ENCODE measurements at regions not wholly inside any gene's neighbourhood (a gene's known extent, or its start where the extent isn't known, plus 50 kb on each side); places are given as distances from the start of the nearest gene placed in this dataset.

DNA sequence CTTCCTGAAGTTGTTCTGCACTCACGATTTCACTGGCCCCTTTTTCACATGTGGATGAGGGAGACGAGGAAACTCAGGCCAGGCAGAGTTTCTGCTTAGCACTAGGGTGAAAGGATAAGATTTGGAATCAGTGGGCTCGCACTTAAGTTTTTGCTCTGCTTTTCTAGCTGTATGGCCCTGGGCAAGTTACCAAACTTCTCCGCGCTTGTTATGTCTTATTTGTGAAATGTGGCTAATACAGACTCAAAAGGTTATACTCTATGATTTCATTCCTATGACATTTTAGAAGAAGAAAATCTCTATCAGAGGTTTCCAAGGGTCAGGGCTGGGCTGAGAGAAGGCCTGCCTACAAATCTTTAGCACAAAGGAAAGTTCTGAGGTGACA, 191.9 kb upstream of the LRIG1 start:
- DNase-seq: no peak

DNA sequence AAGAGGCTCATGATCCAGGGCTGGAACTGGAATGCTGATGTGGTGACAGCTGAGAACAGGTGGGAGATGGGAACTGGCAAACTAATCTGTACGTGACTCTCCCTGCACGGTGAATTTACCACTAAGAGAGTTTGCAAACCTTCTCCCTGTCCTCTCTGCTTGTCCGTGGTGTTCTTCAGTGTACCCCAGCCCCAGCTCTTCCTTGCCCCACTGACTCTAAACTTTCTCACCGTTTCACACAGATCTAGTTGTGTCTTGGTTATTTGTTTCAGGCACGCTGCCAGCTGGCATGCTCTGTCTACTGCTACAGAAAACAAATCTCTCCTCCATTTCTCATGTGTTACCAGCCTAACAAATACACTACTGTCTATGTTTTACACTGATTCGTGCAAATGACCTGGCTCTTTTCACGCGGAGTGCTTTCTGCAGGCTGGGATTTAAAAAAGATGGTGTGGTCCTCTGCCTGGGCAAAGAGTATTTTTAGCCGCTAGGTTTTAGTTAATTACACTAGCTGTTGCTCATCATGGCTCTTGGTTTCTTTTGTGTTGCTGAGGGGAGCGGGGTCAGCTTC, 192.7 kb upstream of the LRIG1 start:
- no peak for DNase-seq

- no peak for DNase-seq
These were observed 201.3 kb upstream of the LRIG1 start for GRCh38 chr3:66702126-66702525.

DNA sequence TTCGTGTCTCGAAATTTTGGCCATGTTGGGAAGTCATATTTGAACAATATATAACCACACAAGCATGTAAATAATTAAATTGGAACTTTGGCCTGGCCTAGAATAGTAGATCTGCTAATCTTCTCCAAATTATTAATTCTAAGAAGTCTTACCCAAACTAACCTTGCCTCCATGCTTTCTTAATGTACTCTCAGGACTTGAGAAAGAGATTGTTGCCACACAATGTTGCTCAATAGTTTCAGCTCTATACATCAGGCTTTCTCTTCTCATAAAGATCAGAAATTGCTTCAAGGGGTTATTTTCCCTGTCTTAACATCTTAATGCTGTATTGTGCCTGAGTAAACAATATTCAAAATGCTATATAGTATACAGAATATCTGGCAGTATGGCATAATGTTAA, 202.7 kb upstream of the LRIG1 start:
- DNase-seq: no peak

- no peak for DNase-seq
These were observed 204.3 kb upstream of the LRIG1 start for GRCh38 chr3:66705076-66705475.

GRCh38 chr3:66706890-66707289, 206.1 kb upstream of the LRIG1 start:
- no peak for DNase-seq

GRCh38 chr3:66709532-66709931, 208.7 kb upstream of the LRIG1 start:
- DNase-seq: no peak

GRCh38 chr3:66712210-66712609, 211.4 kb upstream of the LRIG1 start:
- no peak for DNase-seq

DNA sequence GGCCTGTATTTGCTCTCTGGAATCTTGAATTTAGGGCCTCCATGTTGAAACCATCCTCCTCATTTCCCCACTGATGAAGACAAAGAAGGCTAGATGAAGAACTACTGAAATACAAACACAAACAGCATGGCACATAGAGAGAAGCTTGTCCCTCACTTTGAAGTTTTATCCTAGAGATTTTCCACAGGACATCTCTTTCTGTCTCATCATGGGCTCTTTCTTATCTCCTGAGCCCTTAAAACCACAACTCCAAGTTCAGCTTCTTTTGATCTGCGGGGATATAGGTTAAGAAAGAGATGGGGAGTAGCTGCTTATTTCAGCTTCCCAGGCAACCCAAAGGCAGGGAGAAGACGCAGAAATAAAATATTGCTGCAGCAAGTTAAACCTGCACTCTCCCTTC, 213.1 kb upstream of the LRIG1 start:
- no peak for DNase-seq

GRCh38 chr3:66715806-66716205, 215.0 kb upstream of the LRIG1 start:
- DNase-seq: no peak

- DNase-seq: no peak
These were observed 217.0 kb upstream of the LRIG1 start for GRCh38 chr3:66717806-66718205.

- DNase-seq: no peak
These were observed 219.1 kb upstream of the LRIG1 start for GRCh38 chr3:66719796-66720356.

GRCh38 chr3:66720508-66720907, 219.7 kb upstream of the LRIG1 start:
- DNase-seq: no peak

DNA sequence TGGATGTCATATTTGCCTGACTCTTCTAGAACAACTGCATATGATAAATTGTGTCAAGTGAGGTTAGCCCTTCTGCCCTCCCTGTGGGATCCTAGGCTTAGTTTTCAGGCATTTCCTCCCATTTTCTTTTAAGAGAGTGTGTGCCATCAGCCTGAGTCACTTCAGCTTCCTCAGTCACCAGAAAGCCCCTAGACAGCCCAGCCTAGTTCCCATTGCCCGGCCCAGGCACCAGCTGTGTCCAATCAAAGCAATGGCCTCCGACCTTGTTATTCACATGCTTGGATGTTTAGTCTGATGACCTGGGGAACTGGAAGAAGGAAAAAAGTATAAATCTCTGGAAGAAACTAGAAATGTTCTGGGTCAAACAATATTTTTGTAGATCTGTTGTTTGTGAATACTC, 221.9 kb upstream of the LRIG1 start:
- no peak for DNase-seq

DNA sequence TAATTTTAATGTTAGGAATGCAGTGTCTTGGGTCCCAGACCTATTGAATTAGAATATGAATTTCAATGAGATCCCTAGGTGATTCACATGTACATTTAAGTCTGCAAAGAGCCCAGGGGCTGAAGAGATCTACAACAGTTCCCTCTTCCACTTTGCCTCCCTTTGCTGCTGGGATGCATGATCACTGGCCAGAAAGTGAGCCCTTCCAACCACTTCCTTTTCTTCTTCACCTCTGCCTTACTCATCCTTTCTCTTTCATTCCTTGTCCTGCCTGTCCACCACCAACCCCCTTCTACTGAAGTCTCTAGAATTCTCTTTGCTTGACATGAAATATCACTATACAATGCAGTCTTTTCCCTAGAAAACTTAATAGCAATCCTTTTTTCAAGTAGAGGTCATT, 222.4 kb upstream of the LRIG1 start:
- no peak for DNase-seq

DNA sequence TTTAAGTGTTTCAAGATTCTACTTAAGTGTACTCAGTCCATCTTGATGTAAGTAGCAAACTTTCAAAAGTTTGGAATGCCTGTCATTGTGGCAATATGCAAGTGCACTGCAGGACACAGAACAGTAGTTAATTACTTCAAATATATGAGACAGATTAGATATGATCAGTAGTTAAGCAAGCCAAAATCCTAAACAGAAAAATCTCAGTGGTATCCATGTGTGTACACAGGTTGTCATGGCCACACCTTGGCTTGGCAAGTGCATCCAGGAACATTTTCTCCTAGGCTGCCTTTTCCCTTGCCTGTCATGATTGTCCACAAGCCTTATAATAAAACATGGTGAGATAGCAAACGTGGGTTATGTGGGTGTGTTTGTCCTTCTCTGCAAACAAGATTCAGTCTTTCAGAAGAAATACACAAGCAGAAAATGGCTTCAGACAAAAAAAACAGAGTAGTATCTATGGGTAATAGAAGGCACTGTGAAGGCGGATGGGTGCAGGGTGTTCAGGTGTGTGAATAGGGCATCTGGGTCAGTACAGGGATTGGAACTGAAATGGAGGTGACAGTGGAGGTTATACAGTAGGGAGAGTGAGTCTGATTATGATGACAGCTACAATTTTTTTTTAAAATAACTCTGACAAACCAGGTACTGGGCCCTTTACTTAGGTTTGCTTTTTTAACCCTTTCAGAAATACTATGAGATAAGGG, 229.0 kb upstream of the LRIG1 start:
- no peak for DNase-seq

- no peak for DNase-seq
These were observed 238.0 kb upstream of the LRIG1 start for GRCh38 chr3:66738625-66739365.

DNA sequence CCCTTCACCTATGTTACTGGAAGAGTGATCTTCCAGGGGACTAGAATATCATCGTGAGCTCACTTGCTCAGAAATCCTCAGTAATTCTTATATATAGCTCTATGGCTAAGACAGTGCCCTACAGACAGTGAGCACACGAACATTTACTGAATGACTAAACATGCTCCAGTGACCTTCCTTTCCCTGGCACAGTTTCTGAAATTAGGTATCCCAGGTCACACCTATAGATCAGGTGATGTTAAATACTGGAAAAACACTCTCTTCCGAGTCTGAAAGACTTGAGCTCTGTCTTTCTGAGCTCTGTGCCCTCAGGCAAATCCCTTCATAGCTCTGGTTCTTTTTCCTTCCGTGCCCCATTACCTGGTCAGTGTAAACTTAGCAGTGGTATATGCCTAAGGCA, 239.4 kb upstream of the LRIG1 start:
- no peak for DNase-seq

DNA sequence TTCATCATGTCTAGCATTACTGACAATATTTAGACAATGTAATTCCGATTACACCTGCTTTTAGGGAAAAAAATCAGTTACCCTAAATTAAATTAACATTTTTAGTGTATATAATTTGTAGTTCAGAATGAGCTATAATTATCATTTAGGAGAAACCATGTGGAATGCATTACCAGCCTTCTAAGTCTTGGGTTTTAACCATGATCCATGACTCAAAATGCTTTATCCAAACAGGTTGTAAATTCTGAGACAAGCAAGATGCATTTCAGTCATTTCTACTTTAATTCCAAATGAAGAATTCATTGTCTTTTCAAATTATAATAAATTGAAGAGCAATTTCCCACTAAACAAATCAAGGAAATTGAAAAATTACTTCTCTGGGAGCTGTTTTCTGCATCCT, 243.7 kb upstream of the LRIG1 start:
- DNase-seq: no peak

DNA sequence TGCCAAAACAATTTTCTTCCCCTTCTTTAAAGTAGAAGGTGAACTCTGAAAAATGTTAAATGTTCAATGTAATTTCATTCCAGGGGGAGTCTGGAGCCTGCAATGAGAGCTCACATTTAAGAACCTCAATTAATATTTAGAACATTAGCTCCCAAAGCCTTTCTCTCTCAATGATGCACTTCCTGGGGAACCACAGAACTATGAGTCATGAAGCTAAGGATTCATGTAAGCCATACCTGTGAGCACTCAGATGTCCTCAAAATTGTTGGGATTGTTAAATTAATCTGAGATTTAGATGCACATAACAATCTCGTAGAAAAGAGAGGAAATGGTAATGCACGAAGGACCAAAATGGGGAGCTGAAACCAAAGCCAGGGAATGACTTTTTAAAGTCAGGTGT, 244.2 kb upstream of the LRIG1 start:
- no peak for DNase-seq

DNA sequence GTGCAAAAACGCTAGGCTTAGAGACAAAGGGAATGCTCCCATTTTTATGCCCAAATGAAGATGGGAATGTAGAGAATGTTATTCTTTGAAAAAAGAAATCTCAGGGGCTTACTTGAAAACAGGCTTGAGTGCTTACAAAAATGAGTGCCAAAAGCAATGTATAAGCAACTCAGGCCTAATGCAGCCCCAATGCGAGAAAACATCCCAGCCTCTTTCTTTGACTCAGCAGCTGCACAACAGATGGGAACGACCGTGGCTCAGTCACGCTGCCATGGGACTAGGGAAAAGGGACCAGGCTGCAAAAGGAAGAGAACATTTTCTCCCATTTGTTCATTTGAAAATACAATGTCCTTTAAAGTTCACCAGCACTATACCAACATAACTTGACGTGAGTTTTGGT, 246.4 kb upstream of the LRIG1 start:
- DNase-seq: no peak

DNA sequence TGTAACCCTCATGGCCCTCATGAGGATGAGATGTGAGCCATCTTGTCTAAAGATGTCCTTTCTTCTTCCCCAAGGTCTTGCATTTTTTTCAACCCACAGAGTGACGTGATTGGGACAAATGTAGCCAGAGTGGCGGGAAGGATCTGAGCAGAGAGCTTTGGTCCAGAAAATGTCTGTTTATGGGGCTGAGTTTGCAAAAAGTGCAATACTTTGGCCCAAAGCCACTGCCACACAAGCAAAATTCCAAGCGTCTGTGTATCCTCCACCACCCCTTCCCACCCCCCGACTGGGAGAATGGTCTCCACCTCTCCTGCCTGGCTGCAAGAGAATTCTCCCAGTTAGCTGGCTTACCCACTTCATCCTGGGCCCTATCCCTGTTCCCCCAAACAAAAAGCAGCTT, 246.9 kb upstream of the LRIG1 start:
- no peak for DNase-seq

DNA sequence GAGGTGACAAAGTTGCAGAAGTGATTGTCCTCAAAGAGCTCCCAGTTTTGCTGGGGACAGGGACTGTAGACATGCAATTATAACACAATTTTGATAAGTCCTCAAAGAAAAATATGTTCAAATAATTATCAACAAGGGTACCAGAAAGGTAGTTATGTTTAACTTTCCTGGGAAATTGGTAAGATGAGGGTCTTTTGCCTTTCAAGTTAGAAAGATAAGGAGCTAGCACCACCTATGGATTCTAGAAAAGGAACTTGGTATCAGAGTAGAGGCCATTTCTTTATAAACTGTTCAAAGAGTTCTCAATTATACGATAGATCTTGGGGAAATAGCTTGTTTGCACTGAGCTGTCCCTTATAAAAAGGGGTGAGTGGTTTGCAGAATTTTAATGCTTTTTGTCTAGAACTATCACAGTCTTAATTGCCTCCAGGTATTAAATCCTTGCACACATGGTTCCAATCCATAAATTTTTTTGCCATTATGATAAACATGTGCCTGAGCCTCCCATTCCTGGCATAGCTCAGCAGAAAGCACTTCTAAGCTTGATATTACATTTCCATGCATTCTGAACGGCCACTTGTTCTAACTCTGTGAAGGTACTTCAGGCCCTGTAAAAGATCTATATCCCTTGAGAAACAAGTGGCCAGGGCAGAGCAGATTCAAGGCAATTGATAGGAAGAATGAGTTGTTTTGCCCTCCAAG, 247.5 kb upstream of the LRIG1 start:
- DNase-seq: no peak
